Retinal pigment epithelial cell (primary cell): ENCODE measurements at regions not wholly inside any gene's neighbourhood (a gene's known extent, or its start where the extent isn't known, plus 50 kb on each side); places are given as distances from the start of the nearest gene placed in this dataset.

Source experiments
- DNase-seq: peaks from one replicate; pipeline ENCODE4 v3.0.0-alpha.2; 2010; ENCODE audit warnings: low read depth
- H3K4me3 ChIP-seq: 2 replicates; pipeline ENCODE4 v1.5.1; 2011; ENCODE audit warnings: mild to moderate bottlenecking, low read length, control low read depth, moderate library complexity
- TF ChIP-seq, protein P1 (sequence below): conservative IDR thresholded peaks from 2 replicates; pipeline ENCODE4 v1.5.1; 2011; ENCODE audit warnings: low read depth, low read length, control low read depth, inconsistent platforms

DNA sequence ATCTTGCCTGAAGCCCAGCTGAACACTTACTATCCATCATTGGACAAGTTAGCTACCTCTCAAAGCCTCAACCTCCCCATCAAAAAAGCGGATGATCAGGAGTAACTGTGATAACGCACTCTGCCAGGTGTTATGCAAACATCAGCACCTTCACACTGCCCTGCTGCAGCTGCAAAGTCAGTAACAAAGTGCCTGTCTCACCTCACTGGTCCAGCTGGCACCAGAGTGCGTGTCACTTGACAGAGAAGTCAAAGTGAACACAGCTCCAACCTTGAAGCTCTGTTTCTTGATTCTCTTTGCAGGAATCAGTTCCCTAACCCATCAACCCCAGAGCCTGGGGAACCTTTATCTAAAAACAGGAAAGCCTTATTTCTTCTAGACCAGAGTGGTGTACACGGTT lies 413.6 kb downstream of the CTTN start:
- TF ChIP-seq, protein P1, sequence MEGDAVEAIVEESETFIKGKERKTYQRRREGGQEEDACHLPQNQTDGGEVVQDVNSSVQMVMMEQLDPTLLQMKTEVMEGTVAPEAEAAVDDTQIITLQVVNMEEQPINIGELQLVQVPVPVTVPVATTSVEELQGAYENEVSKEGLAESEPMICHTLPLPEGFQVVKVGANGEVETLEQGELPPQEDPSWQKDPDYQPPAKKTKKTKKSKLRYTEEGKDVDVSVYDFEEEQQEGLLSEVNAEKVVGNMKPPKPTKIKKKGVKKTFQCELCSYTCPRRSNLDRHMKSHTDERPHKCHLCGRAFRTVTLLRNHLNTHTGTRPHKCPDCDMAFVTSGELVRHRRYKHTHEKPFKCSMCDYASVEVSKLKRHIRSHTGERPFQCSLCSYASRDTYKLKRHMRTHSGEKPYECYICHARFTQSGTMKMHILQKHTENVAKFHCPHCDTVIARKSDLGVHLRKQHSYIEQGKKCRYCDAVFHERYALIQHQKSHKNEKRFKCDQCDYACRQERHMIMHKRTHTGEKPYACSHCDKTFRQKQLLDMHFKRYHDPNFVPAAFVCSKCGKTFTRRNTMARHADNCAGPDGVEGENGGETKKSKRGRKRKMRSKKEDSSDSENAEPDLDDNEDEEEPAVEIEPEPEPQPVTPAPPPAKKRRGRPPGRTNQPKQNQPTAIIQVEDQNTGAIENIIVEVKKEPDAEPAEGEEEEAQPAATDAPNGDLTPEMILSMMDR: no peak
- DNase-seq: no peak
- H3K4me3 ChIP-seq: no peak overlapping the region

GRCh38 chr11:70812472-70812871 lies 414.1 kb downstream of the CTTN start:
- no peak overlapping the region for H3K4me3 ChIP-seq
- DNase-seq: no peak
- TF ChIP-seq, protein P1: no peak

- DNase-seq: no peak
- no peak overlapping the region for H3K4me3 ChIP-seq
- TF ChIP-seq, protein P1: no peak
These were observed 415.3 kb downstream of the CTTN start for GRCh38 chr11:70813651-70814050.

- DNase-seq: no peak
- TF ChIP-seq, protein P1: no peak
These were observed 417.1 kb downstream of the CTTN start for GRCh38 chr11:70815485-70815832.

GRCh38 chr11:70816156-70816678 lies 417.9 kb downstream of the CTTN start:
- H3K4me3 ChIP-seq: no peak overlapping the region
- no peak for DNase-seq
- TF ChIP-seq, protein P1: no peak

More at GRCh38 chr11:70815485-70815832, 417.1 kb downstream of the CTTN start:
- H3K4me3 ChIP-seq: no peak overlapping the region

- DNase-seq: no peak
- TF ChIP-seq, protein P1: no peak
- H3K4me3 ChIP-seq: no peak overlapping the region
These were observed 420.0 kb downstream of the CTTN start for GRCh38 chr11:70818351-70818750.

DNA sequence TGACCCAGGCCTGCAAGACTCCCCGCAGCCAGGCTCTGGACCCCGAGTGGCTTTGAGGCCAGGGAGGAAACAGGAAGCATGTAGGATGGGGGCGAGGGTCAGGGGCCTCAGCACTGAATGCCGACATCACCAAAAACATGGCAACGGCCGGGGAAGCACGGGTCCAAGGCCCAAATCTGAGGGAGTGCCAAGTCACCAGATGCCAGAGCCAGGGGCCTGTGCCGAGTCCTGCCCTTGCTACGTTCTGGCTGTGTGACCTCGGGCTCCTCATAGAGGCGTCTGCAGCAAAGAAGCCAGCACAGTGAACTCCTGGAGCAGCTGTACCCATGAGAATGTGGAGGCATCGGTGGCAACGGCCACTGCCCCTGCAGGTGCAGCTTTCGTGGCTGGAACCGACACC lies 420.7 kb downstream of the CTTN start:
- TF ChIP-seq, protein P1: no peak
- H3K4me3 ChIP-seq: no peak overlapping the region
- DNase-seq: no peak
